ENCODE measurements at regions not wholly inside any gene's neighbourhood (a gene's known extent, or its start where the extent isn't known, plus 50 kb on each side); places are given as distances from the start of the nearest gene placed in this dataset.

DNA sequence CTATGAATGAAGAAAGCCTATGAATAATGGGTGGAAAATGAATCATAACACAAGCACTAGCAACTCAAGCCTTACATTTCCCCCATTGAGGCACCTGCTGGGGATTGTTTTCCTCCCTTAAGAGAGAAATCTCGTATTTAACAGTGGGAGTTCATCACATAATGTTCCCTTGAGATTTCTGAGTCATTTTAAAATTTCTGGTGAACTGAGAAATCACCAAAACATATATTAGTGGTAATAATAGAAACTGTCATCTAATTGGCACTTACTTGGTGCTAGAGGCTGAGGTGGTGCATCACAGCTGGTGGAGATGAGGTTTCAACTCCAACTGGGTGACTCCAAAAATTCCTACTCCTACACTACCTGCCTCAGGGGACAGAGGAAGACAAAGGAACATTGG, 561.3 kb upstream of the LCORL start:
- TF ChIP-seq, protein P1, sequence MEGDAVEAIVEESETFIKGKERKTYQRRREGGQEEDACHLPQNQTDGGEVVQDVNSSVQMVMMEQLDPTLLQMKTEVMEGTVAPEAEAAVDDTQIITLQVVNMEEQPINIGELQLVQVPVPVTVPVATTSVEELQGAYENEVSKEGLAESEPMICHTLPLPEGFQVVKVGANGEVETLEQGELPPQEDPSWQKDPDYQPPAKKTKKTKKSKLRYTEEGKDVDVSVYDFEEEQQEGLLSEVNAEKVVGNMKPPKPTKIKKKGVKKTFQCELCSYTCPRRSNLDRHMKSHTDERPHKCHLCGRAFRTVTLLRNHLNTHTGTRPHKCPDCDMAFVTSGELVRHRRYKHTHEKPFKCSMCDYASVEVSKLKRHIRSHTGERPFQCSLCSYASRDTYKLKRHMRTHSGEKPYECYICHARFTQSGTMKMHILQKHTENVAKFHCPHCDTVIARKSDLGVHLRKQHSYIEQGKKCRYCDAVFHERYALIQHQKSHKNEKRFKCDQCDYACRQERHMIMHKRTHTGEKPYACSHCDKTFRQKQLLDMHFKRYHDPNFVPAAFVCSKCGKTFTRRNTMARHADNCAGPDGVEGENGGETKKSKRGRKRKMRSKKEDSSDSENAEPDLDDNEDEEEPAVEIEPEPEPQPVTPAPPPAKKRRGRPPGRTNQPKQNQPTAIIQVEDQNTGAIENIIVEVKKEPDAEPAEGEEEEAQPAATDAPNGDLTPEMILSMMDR (IDR thresholded peaks at IDR 0.05; ENCODE audit: low read depth, low read length, poor library complexity, severe bottlenecking), result no peak
- TF ChIP-seq EZH2phosphoT487 (IDR thresholded peaks at IDR 0.05; ENCODE audit: borderline replicate concordance, low read length), result no peak

Measured in DOHH2 (cell line).